Endometrium (tissue), 2 donors: ENCODE measurements at regions not wholly inside any gene's neighbourhood (a gene's known extent, or its start where the extent isn't known, plus 50 kb on each side); places are given as distances from the start of the nearest gene placed in this dataset.

ENCODE experiments used
- FAIRE-seq: peaks from 2 replicates; lab custom pipeline; 2012; peaks lifted over from hg19 to GRCh38; lab: Jason Lieb, UNC
- donor health status: control.
- donor health status: control.

DNA sequence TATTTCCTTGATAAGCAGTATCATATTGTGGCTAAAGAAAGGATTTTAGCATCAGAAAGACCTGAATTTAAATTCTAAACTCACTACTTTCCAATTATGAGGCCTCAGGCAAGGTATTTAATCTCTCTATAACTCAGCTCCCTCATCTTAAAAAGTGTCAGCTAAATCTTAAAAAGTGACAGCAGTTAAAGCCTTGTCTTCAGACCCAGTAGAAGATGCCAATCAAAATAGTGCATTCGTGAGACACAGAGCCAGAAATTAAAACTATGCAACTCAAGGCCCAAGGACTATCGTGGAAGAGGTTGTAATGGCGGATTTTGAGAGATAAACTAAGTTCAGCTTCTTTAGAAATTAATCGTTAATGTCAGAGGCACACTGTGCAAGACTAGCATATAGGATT, 677.5 kb upstream of the BRINP3 start:
- no peak for FAIRE-seq

DNA sequence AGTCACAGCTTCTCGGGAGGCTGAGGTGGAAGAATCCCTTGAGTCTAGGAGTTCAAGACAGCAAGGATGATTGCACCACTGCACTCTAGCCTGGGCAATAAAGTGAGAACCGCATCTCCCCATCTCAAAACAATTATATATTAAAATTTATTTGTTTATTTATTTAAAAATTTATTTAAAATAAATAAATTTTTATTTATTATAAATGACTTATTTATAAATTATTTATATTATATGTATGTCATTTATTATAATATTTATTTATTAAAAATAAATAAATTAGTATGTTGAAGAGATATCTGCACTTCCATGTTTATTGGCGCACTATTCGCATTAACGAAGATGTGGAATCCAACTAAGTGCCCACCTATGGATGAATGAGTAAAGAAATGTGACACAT, 683.2 kb upstream of the BRINP3 start:
- FAIRE-seq, result no peak

DNA sequence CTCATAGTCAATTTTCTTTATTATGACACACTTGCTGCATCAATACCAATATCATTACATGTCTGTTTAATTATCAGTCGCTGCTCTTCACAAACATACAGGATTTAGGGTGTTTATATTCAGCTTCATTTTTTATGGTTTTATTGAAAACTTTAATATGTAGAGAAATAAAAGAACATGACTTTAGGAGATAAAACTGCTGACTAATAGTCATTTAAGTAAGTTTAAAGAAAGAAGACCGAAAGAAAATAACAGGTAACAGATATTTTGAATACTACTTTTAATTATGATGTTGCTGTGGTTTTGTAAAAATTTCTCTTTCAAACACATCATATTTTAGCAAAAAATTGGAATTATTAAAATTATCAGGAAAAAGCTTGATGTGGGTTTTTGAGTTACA, 685.1 kb upstream of the BRINP3 start:
- FAIRE-seq, result no peak

DNA sequence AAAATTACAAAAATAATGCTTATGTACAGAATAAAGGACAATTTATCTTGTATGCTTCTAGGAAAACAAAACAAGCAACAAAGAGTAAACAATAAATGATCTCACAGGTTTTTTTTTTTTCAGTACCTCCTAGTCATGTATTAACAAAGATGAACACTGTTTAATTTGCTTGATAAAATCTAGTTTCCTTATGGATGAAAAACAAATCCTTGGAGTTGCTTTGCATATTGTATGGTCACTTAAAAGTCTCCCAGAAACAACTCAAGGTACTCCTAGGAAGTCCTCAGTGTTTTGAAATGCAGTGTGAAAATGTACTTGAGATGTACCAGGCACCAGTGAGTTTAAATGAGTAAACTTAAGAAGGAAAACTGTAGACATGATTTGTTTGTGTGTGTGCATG, 686.0 kb upstream of the BRINP3 start:
- FAIRE-seq, result no peak

DNA sequence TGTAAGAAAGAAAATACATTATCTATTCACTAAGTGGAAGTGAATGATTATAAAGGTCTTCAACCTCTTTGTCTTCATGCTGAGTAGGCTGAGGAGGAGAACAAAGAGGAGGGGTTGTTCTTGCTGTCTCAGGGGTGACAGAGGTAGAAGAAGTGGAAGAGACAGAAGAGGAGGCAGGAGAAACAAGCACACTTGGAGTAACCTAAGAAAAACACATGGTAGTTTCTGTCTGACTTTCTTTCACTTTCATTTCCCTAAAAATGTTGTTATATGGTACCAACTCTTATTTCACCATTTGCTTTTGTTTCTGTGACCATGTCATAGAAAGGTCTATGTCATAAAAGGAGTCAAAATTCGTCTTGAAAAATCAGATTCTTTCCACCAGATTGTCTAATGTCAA, 696.6 kb upstream of the BRINP3 start:
- FAIRE-seq, result no peak

DNA sequence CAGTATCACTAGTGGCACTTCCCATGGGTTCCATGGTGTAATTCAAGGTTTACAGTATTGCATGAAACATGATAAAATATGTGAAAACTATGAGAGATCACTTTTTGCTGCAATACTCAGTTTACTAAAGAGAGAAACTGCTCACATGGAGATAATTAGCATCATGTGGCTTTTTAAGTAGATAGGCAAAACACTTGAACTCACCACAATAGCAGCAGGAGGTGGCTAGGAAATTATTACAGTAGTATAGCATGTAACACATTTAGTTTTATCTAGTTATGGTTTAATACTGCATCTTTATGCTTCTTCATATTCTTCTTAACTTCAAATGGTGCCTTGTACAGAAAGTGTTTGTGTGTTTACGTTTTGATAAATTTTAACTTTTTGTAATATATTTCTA, 698.5 kb upstream of the BRINP3 start:
- FAIRE-seq, result no peak

DNA sequence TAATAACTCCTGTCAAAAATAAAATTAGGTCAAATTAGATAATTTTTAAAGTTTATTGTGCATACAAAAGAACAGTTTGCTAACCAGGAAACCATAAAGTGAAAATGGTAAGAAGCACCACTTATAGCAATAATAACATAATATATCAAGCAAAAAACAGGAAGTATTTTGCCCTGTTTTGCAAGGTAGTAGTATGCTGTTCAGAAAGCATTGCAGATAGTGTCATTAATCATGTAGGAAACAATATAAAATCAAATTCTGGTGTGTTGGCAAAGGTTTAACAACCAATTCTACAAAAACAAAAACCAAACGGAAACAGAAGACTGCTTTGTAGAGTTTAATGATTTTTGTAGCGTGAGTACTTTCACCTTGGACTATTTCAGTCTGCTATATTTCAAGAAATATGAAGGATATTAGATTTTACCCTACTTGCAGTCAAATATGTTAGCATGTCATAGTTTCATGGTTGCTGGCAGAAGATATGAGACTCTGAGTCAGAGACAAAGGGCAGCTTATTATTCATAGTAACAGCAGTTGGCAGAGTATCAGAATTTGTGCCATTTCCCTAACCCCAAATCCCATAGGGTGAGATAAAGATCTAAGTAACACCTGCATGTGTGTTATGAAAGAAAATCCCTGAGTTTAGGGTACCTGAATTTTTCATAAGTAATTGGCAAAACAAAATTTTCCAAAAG, 729.0 kb upstream of the BRINP3 start:
- no peak for FAIRE-seq

DNA sequence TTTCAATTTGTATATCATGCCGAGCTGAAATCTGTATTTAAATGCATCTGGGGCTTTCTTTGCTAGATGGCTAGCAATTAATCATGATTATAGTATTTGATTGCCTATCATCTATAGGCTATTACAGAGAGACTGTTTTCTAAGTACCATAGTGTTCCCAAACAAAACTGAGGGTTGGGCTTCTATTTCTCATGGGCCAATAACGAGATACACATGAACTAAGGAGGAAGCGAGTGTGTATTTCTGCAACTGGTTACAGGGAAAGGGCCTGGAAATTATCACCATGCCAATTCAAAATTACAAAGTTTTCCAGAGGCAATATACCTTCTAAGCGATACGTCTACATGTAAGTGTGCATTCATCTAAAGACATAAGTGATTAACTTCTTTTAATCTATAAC, 744.5 kb upstream of the BRINP3 start:
- FAIRE-seq, result no peak

DNA sequence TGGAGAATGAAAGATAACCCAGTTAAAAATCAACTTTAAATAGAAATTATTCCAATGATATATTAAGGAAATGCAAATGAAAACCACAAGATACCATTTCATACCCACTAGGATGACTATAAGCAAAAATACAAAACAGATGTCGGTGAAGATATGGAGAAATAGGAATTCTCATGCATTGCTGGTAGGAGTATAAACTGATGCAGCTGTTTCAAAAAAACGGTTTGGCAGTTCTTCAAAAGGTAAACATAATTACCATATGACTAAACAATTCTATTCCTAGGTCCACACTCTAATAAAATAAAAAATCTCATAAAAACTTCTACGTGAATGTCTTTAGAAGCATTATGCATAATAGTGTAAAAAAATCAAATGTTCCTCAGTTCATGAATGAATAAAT, 763.3 kb upstream of the BRINP3 start:
- FAIRE-seq, result peak; percentile 98

DNA sequence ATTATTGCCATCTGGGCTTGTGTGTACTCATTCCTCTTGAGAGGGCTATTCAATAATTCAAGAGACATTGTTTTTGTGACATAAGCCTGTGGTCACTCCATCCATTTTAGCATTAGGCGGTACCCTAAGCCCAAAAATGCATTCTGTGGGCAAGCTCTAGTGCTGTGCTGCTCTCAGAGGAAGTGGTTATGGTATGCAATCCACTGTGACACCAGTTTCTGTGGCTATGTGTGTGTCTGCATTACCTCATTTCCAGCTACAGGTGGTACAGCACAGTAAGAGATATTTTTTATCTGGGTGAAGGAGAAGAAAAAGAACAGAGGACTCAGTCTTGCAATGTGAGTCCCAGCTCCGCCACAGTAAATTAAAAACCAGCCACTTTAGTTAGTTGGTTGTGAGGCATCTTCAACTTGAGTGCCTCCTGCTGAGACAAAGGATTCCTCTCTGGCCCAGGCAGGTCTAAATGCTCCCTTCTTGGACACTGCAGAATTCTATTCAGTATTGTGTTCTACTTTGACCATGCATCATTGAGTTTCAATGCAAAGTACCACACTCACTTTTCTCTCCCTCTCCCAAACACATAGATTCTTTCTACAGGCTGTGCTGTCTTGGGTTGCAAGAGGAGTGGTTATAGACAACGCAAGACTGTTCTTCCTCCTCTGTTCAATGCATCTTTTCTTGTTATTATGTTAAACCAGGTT, 777.8 kb upstream of the BRINP3 start:
- FAIRE-seq, result no peak

DNA sequence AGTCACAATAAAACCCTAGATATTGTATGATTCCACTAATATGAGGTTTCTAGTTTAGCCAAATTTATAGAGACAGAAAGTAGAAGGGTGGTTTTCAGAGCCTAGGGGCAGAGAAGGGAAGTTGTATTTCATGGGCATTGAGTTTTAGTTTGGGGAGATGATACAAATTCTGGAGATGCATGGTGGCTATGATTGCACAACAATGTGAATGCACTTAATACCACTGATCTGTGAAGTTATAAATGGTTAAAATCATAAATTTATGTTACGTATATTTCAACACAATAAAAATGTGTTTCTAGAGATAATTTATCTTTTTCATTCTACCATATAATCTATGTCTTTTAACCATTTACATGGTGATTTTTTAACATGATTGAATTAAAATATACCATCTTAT, 779.3 kb upstream of the BRINP3 start:
- FAIRE-seq, result no peak

DNA sequence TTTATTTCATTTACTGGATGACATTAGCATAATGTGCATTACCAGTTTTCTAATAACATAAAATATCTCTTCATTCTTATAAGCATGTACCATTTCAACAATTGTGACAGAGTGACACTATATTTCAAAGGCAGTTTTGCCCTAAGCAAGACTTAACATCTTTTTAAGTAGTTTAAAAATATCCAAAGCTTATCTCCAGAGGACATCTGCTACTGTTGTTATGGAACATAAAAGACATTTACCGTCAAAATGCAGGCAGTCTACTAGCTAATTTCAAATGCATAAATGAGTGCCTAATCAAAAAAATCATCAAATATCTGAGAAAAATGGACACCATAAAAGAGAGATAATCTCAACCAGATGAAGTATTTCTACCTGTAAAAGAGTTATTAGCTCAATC, 782.4 kb upstream of the BRINP3 start:
- FAIRE-seq, result no peak

DNA sequence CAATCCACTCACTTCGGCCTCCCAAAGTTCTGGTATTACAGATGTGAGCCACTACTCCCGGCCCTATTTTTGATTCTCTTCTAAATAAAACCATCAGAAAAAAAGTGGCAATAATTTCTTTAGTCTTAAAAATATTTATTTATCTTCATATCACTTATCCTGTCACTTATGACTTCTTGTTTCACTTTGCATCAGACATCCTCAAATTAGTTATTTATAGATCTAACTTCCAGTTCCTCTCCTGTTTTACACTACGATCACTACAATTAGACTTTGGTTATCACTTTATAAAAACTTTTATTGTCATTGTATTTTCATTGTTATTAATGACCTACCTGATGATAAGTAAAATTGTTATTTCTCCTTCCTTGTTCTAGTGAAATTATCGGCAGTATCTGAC, 783.4 kb upstream of the BRINP3 start:
- no peak for FAIRE-seq

DNA sequence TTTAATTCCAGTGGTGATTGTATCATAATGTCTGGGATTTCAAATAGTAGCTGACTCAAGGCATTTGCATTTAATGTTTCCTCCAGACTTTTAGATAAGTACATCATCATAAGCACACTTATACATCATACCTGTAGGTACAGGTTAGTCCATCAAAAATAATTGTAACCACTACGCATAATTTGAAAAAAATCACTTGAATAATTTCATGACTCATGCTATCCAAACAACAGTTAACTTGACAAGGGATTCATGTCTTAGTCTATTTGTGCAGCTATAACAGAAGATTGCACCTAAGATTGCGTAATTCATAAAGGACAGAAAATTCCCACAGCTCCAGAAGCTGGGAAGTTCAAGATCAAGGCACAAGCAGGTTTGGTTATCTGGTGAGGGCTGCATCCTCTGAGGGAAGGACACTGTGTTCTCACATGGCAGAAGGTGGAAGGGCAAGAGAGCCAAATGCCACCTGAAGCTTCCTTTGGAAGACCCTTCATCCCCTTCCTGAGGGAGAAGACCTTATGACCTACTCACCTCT, 801.7 kb upstream of the BRINP3 start:
- FAIRE-seq, result no peak

DNA sequence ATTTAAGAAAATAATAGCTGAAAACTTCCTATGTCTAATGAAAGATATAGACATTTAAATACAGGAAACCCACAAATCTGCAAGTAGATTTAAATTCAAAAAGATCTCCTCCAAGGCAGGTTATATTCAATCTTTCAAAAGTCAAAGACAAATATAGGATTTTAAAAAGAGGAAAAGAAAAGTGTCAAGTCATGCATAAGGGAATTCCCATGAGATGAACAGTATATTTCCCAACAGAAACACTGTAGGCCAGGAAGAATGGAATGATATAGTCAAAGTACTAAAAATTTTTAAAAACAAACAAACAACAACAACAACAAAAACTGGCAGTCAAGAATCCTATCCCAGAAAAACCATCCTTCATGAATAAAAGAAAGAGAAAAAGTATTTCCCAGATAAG, 806.5 kb upstream of the BRINP3 start:
- FAIRE-seq, result no peak

DNA sequence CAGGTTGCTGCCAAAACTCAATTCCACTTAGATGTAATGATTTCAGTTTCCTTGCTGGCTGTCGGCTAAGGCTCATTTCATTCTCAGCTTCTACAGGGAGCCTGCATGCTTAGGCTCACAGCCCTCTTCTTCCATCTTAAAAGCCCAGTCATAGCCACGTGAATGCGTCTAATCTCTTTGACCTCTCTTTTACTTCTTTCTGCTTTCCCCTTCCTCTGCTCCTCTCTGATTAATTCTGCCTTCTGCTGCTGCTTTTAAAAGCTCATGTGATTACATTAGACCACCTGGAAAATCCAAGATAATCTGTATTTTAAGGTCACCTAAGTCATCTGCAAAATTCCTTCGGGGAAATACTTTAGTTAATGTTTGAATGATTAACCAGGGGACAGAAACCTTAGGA, 812.8 kb upstream of the BRINP3 start:
- no peak for FAIRE-seq

DNA sequence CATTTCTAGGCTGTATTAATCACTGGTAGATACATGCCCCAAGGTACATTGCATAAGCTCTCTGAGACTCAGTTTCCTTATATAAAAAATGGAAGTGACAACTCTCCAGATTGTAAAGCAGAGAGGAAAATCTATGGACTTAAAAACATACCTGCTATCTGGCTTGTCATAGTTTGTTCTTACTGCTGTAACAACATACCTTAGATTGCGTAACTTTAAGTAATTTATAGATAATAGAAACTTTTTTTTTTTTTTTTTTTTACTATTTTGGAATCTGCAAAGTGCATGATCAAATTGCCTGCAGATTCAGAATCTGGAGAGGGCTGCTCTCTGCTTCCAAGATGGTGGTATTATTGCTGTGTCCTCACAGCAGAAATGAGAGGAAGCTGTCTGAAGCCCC, 827.7 kb upstream of the BRINP3 start:
- FAIRE-seq, result no peak

DNA sequence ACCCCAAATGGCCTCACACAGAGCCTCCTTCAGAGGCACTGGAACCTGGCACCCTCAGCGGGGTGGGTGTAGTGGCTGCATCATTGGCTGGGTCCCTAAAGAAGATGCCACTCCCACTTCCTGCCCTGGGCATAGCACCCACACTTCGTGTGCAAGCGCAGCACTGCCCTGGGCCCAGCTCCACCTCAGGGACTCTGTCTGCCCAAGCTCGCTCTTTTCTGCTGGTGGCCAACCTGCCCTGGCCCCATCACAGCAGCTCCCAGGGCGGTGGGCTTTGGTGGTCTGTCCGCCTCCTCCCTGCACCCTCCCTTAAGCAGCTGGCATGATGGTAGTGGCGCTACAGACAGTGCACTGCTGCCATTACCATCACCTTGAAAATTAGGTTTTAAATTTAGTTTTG, 829.3 kb upstream of the BRINP3 start:
- FAIRE-seq, result no peak

DNA sequence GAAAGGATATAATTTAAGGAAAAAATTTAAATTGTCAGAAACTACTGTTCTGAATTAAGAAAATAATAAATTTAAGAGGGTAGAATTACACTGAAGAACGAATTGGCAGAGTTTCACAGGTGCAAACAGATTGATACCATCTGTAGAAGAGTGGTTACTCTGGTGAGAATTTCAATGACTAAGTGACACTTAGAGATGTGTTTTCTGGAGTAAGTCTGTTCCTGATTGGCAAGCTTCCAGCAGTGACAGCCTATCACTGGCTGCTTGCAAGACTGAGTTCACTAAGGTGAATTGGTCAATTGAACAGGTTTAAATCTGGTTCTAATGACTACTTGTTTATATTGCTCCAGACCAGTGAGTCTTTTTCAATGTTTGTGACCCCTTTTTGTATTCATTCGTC, 838.2 kb upstream of the RGS18 start:
- FAIRE-seq, result no peak

DNA sequence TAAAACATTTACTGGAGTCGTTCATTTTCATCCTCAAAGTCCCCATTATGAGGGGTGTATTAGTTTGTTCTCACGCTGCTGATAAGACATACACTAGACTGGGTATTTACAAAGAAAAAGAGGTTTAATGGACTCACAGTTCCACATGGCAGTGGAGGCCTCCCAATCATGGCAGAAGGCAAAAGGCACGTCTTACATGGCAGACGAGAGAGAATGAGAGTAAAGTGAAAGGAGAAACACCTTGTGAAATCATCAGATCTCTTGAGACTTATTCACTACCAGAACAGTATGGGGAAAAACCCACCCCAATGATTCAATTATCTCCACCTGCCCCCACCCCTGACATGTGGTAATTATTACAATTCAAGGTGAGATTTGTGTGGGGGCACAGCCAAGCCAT, 830.4 kb upstream of the RGS18 start:
- FAIRE-seq, result no peak

DNA sequence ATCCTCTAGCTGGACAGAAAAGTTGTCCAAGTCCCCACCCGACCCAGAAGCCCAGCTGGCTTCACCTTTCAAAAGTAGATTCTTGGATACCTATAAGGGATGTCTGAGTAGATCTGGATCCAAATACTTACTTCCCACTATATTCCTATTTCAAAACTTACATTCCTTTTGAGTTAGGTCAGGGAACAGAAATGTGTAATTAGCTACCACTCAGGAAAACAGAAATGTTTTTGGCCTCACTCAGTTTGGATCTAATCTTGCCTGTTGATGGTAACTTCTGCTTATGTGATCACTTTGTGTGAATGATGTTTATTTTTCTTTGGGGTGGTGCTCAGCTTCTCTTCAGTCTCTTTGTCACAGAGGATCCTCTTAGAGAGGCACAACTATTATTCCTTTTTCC, 814.4 kb upstream of the RGS18 start:
- FAIRE-seq, result no peak

DNA sequence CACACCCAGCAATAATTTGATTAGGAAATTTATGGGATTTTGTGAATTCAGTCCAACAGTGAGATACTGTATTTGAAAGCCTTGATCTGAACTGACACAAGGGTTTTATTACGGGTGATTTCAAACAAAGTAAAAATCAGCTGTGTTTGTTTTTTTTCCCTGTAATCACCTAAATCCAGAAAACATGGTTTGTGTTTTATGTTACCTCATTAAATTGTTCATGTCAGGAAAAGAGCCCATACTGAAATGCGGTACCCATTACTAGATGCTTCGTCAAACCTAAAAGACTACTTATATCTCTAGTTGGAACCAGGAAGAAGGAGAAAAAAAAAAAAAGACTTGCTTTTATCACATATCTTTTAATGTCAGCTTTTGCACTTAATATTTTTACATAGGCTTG, 811.9 kb upstream of the RGS18 start:
- FAIRE-seq, result no peak

DNA sequence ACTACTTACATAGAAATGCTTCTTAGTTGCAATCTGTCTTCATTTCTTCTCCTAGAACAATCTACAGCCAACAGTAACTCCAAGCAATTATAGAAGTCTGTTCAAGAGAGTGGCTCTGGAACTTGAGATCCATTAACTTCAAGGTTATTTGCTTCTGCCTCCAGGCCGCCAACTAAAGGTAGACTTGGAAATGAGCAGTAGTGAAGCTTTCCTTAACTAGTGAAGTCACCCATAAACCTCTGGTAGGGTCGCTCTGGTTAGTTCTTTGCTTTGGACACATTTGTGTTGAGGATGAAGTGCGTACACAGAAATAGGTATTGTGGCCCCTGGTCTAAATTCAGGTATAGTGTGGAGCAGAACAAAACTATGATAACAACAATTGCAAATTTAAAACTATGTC, 809.9 kb upstream of the RGS18 start:
- no peak for FAIRE-seq

DNA sequence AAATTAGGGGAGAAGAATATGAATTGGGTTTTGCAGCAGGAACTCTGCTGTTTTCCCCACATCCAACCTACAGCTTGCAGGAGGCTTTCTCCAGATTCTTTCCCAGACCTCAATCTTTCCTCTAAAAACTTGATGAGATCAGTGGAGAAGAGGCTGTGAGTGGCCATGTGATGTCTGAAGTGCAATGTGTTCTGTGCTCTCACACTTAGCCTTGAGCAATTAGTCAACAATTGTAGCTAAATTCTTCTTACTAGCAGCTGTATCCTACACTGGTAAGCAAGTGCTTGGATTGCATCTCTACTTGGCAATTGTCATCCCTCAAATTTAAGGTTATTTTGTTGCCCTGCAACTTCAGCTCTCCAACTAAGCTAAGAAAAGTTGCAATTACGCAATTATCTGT, 807.3 kb upstream of the RGS18 start:
- no peak for FAIRE-seq
